Transverse colon (tissue), 3 donors: ENCODE measurements at regions not wholly inside any gene's neighbourhood (a gene's known extent, or its start where the extent isn't known, plus 50 kb on each side); places are given as distances from the start of the nearest gene placed in this dataset.

Source experiments
- CTCF ChIP-seq, 5 experiments: fragments of 200-600 bp in 3 of 5; fragments of 450-650 bp in 2 of 5; sonication (generic) in 3 of 5; IDR thresholded peaks; 1 replicate in 2 of 5; 2 replicates in 3 of 5; pipeline ENCODE4 v1.5.1; 2016 to 2017; ENCODE audit warnings: antibody characterized with exemption in 5 of 5, inconsistent platforms in 3 of 5, mild to moderate bottlenecking in 2 of 5, moderate library complexity in 1 of 5
- POLR2A ChIP-seq: fragments of 450-650 bp; IDR thresholded peaks from one replicate; pipeline ENCODE4 v1.6.1; 2016; ENCODE audit warnings: antibody characterized with exemption, mild to moderate bottlenecking, moderate library complexity

DNA sequence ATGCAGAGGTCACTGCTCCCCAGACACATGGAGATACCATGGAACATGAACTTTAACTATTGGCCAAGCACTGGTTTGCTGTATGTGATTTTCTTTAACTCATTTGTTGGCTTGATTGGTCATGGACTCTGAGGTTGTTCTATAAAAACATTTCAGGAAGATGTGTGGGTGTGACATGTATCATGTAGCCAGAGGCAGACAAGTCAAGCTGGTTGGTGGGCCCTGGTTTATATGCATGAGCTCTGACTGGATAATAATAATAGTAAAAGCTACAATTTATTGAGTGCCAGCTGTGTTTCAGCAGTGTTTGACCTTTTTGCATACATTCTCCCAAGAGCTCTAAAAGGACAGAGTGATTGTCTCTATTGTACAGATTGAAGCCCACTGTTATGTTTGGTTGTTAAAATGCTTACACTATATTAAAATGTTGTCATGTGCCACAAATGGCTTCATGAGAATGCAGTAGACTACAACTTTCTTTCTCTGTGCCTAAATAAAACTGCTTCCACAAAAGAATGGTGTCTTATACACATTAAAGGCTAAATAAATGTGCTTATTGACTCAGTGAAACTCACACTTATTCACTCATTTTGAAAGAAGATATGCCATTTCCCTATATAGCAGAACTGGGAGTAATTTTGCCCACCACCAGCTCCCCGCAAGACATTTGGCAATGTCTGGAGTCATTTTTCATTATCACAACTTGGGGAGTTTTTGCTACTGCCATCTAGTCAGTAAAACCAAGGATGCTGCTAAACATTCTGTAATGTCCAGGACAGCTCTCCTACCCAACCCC lies 243.6 kb upstream of the NFE2L3 start:
- TF ChIP-seq CTCF (IDR thresholded peaks at IDR 0.05) = no peak
- no peak for TF ChIP-seq POLR2A
